Vagina (tissue), 2 donors: ENCODE measurements at regions not wholly inside any gene's neighbourhood (a gene's known extent, or its start where the extent isn't known, plus 50 kb on each side); places are given as distances from the start of the nearest gene placed in this dataset.

ENCODE experiments used
- CTCF ChIP-seq, 3 experiments: fragments of 450-650 bp in 2 of 3; fragments of 200-600 bp in 1 of 3; sonication (generic) in 1 of 3; IDR thresholded peaks; one replicate each; pipeline ENCODE4 v1.5.1; 2017 to 2019; ENCODE audit warnings: antibody characterized with exemption in 3 of 3, mild to moderate bottlenecking in 2 of 3, moderate library complexity in 2 of 3
- POLR2A ChIP-seq, 2 donors: fragments of 450-650 bp; IDR thresholded peaks; one replicate each; pipeline ENCODE4 v1.6.1; 2017; ENCODE audit warnings: antibody characterized with exemption in 2 of 2, mild to moderate bottlenecking in 2 of 2, moderate library complexity in 2 of 2
- POLR2AphosphoS5 ChIP-seq, 2 donors: sonication (generic); formaldehyde crosslinking; IDR thresholded peaks; one replicate each; pipeline ENCODE4 v1.9.0; 2017; ENCODE audit warnings: antibody characterized with exemption in 2 of 2, mild to moderate bottlenecking in 2 of 2, low read depth in 1 of 2; ENCODE audit not compliant: insufficient read depth in 1 of 2

- TF ChIP-seq CTCF (IDR thresholded peaks at IDR 0.05) (no peak), POLR2A (IDR thresholded peaks at IDR 0.05) (no peak), POLR2AphosphoS5 (IDR thresholded peaks at IDR 0.05; ENCODE audit: insufficient read depth in 1 of 2, low read depth in 1 of 2) (no peak)
These were observed 440.5 kb downstream of the SETBP1 start for GRCh38 chr18:45121146-45121545.
